Epithelial cell of esophagus (primary cell): ENCODE measurements at regions not wholly inside any gene's neighbourhood (a gene's known extent, or its start where the extent isn't known, plus 50 kb on each side); places are given as distances from the start of the nearest gene placed in this dataset.
"Not testable (repeated sequence)": the region's sequence is repeated elsewhere in the genome, so short reads cannot be mapped to it uniquely, and the experiment has no call there.

Experiments
- DNase-seq: peaks from one replicate; pipeline ENCODE4 v3.0.0; 2010; ENCODE audit warnings: low read depth
- H3K4me3 ChIP-seq: 2 replicates; pipeline ENCODE4 v1.5.1; 2011; ENCODE audit warnings: mild to moderate bottlenecking, low read length, control low read depth
- CTCF ChIP-seq: IDR thresholded peaks from 2 replicates; pipeline ENCODE4 v1.5.1; 2011; ENCODE audit warnings: low read depth, mild to moderate bottlenecking, low read length, control low read depth, inconsistent platforms; ENCODE audit not compliant: insufficient read depth; ENCODE audit errors: missing control alignments

GRCh38 chr2:118374974-118375755 is 286.9 kb downstream of the INSIG2 start:
- no peak for DNase-seq
- no peak overlapping the region for H3K4me3 ChIP-seq
- TF ChIP-seq CTCF = no peak

GRCh38 chr2:118372886-118373830 is 284.9 kb downstream of the INSIG2 start:
- H3K4me3 ChIP-seq = no peak overlapping the region
- no peak for DNase-seq
- no peak for TF ChIP-seq CTCF

GRCh38 chr2:118371515-118371914 is 283.2 kb downstream of the INSIG2 start:
- no peak overlapping the region for H3K4me3 ChIP-seq
- DNase-seq = peak; percentile 61
- peak; percentile 81 for TF ChIP-seq CTCF

- DNase-seq, H3K4me3 ChIP-seq: not testable (repeated sequence)
Observed at GRCh38 chr2:118369521-118369920, 281.2 kb downstream of the INSIG2 start.

- H3K4me3 ChIP-seq = no peak overlapping the region
- TF ChIP-seq CTCF = no peak
- DNase-seq = peak; percentile 70
Observed at GRCh38 chr2:118363604-118364003, 275.3 kb downstream of the INSIG2 start.

GRCh38 chr2:118356051-118356450 is 267.8 kb downstream of the INSIG2 start:
- TF ChIP-seq CTCF = no peak
- no peak overlapping the region for H3K4me3 ChIP-seq
- no peak for DNase-seq

- TF ChIP-seq CTCF = no peak
- no peak overlapping the region for H3K4me3 ChIP-seq
- DNase-seq = no peak
Observed at GRCh38 chr2:118351796-118352195, 263.5 kb downstream of the INSIG2 start.
